ENCODE measurements at regions not wholly inside any gene's neighbourhood (a gene's known extent, or its start where the extent isn't known, plus 50 kb on each side); places are given as distances from the start of the nearest gene placed in this dataset.

DNA sequence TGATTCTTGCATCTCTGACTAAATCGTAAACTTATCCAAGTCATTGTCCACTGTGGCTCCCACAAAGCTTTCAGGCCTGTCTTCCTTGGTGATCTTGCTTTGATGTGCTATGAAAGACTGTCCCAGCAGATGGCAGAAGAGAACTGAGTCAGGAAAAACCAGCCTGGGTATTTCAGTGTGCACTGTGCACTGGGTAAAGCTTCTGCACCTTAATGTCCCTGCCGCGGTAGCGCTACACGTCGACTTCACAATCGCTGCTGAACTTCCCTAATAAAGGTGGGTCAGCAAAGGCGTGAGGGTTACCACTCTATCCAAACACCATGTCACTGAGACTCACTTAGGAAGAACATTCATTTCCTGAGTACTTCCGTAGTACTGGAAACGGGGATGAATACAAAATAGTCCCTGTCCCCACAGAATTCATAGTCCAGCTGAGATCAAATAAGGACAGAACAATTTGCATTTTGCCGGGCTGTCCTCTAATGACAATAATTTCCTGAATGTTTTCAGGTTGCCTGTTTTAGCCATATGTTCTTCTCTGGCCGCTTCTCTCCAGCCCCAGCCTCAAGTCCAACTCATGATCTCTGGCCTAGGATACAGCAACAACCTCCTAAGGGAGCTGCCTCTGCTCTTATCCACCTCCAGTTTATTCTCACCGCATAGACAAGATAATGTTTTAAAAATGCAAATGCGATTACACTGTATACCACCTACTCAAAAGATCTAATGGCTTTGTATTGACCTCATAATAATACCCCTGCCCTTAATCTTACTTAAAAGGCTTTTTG is 83.6 kb upstream of the AKAP13 start:
- TF ChIP-seq NR2F1 (conservative IDR thresholded peaks at IDR 0.05): no peak
- TF ChIP-seq, protein P1, sequence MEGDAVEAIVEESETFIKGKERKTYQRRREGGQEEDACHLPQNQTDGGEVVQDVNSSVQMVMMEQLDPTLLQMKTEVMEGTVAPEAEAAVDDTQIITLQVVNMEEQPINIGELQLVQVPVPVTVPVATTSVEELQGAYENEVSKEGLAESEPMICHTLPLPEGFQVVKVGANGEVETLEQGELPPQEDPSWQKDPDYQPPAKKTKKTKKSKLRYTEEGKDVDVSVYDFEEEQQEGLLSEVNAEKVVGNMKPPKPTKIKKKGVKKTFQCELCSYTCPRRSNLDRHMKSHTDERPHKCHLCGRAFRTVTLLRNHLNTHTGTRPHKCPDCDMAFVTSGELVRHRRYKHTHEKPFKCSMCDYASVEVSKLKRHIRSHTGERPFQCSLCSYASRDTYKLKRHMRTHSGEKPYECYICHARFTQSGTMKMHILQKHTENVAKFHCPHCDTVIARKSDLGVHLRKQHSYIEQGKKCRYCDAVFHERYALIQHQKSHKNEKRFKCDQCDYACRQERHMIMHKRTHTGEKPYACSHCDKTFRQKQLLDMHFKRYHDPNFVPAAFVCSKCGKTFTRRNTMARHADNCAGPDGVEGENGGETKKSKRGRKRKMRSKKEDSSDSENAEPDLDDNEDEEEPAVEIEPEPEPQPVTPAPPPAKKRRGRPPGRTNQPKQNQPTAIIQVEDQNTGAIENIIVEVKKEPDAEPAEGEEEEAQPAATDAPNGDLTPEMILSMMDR (IDR thresholded peaks at IDR 0.05 in 2 of 3, conservative IDR thresholded peaks at IDR 0.05 in 1 of 3; ENCODE audit: control insufficient read depth in 2 of 3, extremely low read depth in 1 of 3, insufficient read depth in 1 of 3, low read depth in 3 of 3, low read length in 3 of 3): peak; percentile 76 to 79 (median 77)
- no peak for TF ChIP-seq JUND (IDR thresholded peaks at IDR 0.05; ENCODE audit: low read depth, low read length)
- no peak for TF ChIP-seq HDAC6 (IDR thresholded peaks at IDR 0.05; ENCODE audit: unreplicated experiment)
- no peak for TF ChIP-seq NFXL1 (IDR thresholded peaks at IDR 0.05; ENCODE audit: borderline replicate concordance)
- TF ChIP-seq, protein P2, sequence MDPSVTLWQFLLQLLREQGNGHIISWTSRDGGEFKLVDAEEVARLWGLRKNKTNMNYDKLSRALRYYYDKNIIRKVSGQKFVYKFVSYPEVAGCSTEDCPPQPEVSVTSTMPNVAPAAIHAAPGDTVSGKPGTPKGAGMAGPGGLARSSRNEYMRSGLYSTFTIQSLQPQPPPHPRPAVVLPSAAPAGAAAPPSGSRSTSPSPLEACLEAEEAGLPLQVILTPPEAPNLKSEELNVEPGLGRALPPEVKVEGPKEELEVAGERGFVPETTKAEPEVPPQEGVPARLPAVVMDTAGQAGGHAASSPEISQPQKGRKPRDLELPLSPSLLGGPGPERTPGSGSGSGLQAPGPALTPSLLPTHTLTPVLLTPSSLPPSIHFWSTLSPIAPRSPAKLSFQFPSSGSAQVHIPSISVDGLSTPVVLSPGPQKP (IDR thresholded peaks at IDR 0.05; ENCODE audit: low read depth, low read length): no peak
- TF ChIP-seq FOXM1 (IDR thresholded peaks at IDR 0.05; ENCODE audit: low read depth, low read length): no peak
- no peak for TF ChIP-seq CREB1 (IDR thresholded peaks at IDR 0.05; ENCODE audit: low read depth)
- TF ChIP-seq, protein P3, sequence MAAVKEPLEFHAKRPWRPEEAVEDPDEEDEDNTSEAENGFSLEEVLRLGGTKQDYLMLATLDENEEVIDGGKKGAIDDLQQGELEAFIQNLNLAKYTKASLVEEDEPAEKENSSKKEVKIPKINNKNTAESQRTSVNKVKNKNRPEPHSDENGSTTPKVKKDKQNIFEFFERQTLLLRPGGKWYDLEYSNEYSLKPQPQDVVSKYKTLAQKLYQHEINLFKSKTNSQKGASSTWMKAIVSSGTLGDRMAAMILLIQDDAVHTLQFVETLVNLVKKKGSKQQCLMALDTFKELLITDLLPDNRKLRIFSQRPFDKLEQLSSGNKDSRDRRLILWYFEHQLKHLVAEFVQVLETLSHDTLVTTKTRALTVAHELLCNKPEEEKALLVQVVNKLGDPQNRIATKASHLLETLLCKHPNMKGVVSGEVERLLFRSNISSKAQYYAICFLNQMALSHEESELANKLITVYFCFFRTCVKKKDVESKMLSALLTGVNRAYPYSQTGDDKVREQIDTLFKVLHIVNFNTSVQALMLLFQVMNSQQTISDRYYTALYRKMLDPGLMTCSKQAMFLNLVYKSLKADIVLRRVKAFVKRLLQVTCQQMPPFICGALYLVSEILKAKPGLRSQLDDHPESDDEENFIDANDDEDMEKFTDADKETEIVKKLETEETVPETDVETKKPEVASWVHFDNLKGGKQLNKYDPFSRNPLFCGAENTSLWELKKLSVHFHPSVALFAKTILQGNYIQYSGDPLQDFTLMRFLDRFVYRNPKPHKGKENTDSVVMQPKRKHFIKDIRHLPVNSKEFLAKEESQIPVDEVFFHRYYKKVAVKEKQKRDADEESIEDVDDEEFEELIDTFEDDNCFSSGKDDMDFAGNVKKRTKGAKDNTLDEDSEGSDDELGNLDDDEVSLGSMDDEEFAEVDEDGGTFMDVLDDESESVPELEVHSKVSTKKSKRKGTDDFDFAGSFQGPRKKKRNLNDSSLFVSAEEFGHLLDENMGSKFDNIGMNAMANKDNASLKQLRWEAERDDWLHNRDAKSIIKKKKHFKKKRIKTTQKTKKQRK (IDR thresholded peaks at IDR 0.05; ENCODE audit: low read depth, low read length): no peak
- no peak for TF ChIP-seq STAT3 (IDR thresholded peaks at IDR 0.05; ENCODE audit: low read depth, low read length)
- TF ChIP-seq MXI1 (IDR thresholded peaks at IDR 0.05; ENCODE audit: low read depth, low read length): 0 out of 2 replicates have a peak, but pooled peaks have one; percentile 1
- no peak for TF ChIP-seq CEBPB (IDR thresholded peaks at IDR 0.05; ENCODE audit: borderline replicate concordance in 1 of 2, low read depth in 2 of 2, low read length in 2 of 2)
- TF ChIP-seq POLR2AphosphoS5 (IDR thresholded peaks at IDR 0.05; ENCODE audit: low read length): no peak

Data from GM12878 (cell line).